Endothelial cell of umbilical vein (primary cell): ENCODE measurements at regions not wholly inside any gene's neighbourhood (a gene's known extent, or its start where the extent isn't known, plus 50 kb on each side); places are given as distances from the start of the nearest gene placed in this dataset.

Experiments used
- BruUV-seq: library from RNA; stranded (reverse); fragments of 400-500 nt; replicated peaks from 2 replicates; lab custom pipeline; 2021; lab: Mats Ljungman, UMichigan
- CTCF ChIA-PET: fragments of 300-600, 350-600 bp; sonication (Branson Sonifier 250); formaldehyde crosslinking; loops from one replicate; lab custom pipeline; 2021; ENCODE audit warnings: antibody characterized with exemption, inconsistent platforms; lab: Charles Lee
- POLR2A ChIA-PET: fragments of 300-600, 350-600 bp; sonication (Branson Sonifier 250); formaldehyde crosslinking; loops from one replicate; lab custom pipeline; 2021; ENCODE audit warnings: antibody characterized with exemption, inconsistent platforms; lab: Charles Lee
- DNase-seq: peaks from one replicate; pipeline ENCODE4 v3.0.0-alpha.2; 2011; ENCODE audit warnings: low read depth, low spot score
- FAIRE-seq: peaks from 2 replicates; lab custom pipeline; 2011; peaks lifted over from hg19 to GRCh38; lab: Jason Lieb, UNC
- H2AFZ ChIP-seq: 2 replicates; pipeline ENCODE4 v1.6.0; 2012; ENCODE audit warnings: low read depth, low read length, control low read depth, inconsistent platforms
- H3K27ac ChIP-seq: 2 replicates; pipeline ENCODE4 v1.5.1; 2011; ENCODE audit warnings: low read depth, mild to moderate bottlenecking, control low read depth, low read length, moderate library complexity; ENCODE audit not compliant: insufficient read depth
- H3K27me3 ChIP-seq, 2 experiments: 2 replicates each; pipeline versions ENCODE4 v1.6.0 to v1.6.1; 2011; ENCODE audit warnings: low read length in 2 of 2, mixed read lengths in 1 of 2; ENCODE audit not compliant: control insufficient read depth in 2 of 2, insufficient read depth in 2 of 2
- H3K36me3 ChIP-seq, 2 experiments: 2 replicates in 1 of 2; 3 replicates in 1 of 2; pipeline ENCODE4 v1.5.1; 2011; ENCODE audit warnings: low read length in 2 of 2, mild to moderate bottlenecking in 1 of 2, moderate library complexity in 1 of 2; ENCODE audit not compliant: control insufficient read depth in 2 of 2, insufficient read depth in 2 of 2; ENCODE audit errors: extremely low read depth in 1 of 2
- H3K4me1 ChIP-seq: 3 replicates; pipeline ENCODE4 v1.5.1; 2011; ENCODE audit warnings: mild to moderate bottlenecking, low read length; ENCODE audit not compliant: control insufficient read depth, insufficient read depth; ENCODE audit errors: extremely low read depth
- H3K4me2 ChIP-seq: 2 replicates; pipeline ENCODE4 v1.6.1; 2011; ENCODE audit warnings: low read length, control low read depth, mixed read lengths; ENCODE audit not compliant: insufficient read depth
- H3K4me3 ChIP-seq, 3 experiments: fragments of 200-600 bp in 1 of 3; sonication (generic), shearing (Covaris generic) in 1 of 3; replicated peaks in 1 of 3; 2 replicates each; pipeline ENCODE4 v1.5.1; 2011 to 2016; ENCODE audit warnings: control low read depth in 3 of 3, low read length in 3 of 3, mild to moderate bottlenecking in 2 of 3, inconsistent platforms in 1 of 3, low read depth in 1 of 3, moderate library complexity in 1 of 3; ENCODE audit not compliant: insufficient read depth in 1 of 3
- H3K79me2 ChIP-seq: 2 replicates; pipeline ENCODE4 v1.6.0; 2012; ENCODE audit warnings: low read length, inconsistent platforms; ENCODE audit not compliant: control insufficient read depth, insufficient read depth
- H3K9ac ChIP-seq: replicated peaks from 2 replicates; pipeline ENCODE3; 2011; ENCODE audit warnings: low read length, control low read depth; ENCODE audit not compliant: insufficient read depth; ENCODE audit errors: extremely low read depth
- H3K9me1 ChIP-seq: replicated peaks from 3 replicates; pipeline ENCODE4 v1.6.0; 2011; ENCODE audit warnings: mild to moderate bottlenecking, low read length; ENCODE audit not compliant: control insufficient read depth, insufficient read depth; ENCODE audit errors: extremely low read depth
- H3K9me3 ChIP-seq: replicated peaks from 2 replicates; pipeline ENCODE4 v1.5.1; 2012; ENCODE audit warnings: low read length, inconsistent platforms; ENCODE audit not compliant: control insufficient read depth, insufficient read depth
- H4K20me1 ChIP-seq: replicated peaks from 2 replicates; pipeline ENCODE3; 2011; ENCODE audit warnings: mild to moderate bottlenecking, low read length; ENCODE audit not compliant: control insufficient read depth, insufficient read depth; ENCODE audit errors: extremely low read depth
- EZH2 ChIP-seq: IDR thresholded peaks from 2 replicates; pipeline ENCODE4 v1.6.1; 2012; ENCODE audit warnings: borderline replicate concordance, low read depth, mild to moderate bottlenecking, moderate library complexity, low read length, inconsistent platforms; ENCODE audit not compliant: severe bottlenecking
- FOS ChIP-seq: IDR thresholded peaks from 2 replicates; pipeline ENCODE4 v1.6.1; 2011; ENCODE audit warnings: mild to moderate bottlenecking, low read length, moderate library complexity, borderline replicate concordance; ENCODE audit not compliant: insufficient read depth
- GATA2 ChIP-seq: IDR thresholded peaks from 2 replicates; pipeline ENCODE4 v1.7.0; 2011; ENCODE audit warnings: low read depth, mild to moderate bottlenecking, moderate library complexity, mixed read lengths, low read length; ENCODE audit not compliant: insufficient read length, insufficient read depth
- JUN ChIP-seq: IDR thresholded peaks from 2 replicates; pipeline ENCODE4 v1.6.1; 2011; ENCODE audit warnings: borderline replicate concordance, low read depth; ENCODE audit not compliant: insufficient read length, insufficient read depth
- MYC ChIP-seq: IDR thresholded peaks from one replicate; pipeline ENCODE4 v1.6.1; 2011; ENCODE audit warnings: mild to moderate bottlenecking, low read depth, low read length
- POLR2A ChIP-seq: IDR thresholded peaks from 2 replicates; pipeline ENCODE4 v1.6.1; 2012; ENCODE audit warnings: low read depth, mild to moderate bottlenecking, control low read depth, low read length
- POLR2AphosphoS5 ChIP-seq: IDR thresholded peaks from 2 replicates; pipeline ENCODE4 v1.6.1; 2012; ENCODE audit warnings: low read depth, mild to moderate bottlenecking, control low read depth, low read length, moderate library complexity; ENCODE audit not compliant: insufficient read depth
- dilution Hi-C: fragments of 300-500 bp; cut with MboI; formaldehyde crosslinking; loops from one replicate; pipeline ENCODE4 v1.15.0; 2019; ENCODE audit warnings: low sequenced_read_pairs; ENCODE audit not compliant: extremely low pct_ligation_motif_present
- intact Hi-C: fragments of 100-400 bp; cut with micrococcal nuclease; formaldehyde crosslinking; loops from one replicate; pipeline ENCODE4 v1.10.0; 2022
- TF ChIP-seq, protein P1 (sequence below): IDR thresholded peaks from 2 replicates; pipeline ENCODE4 v1.6.1; 2011; ENCODE audit not compliant: insufficient read depth, insufficient read length
- TF ChIP-seq, protein P2 (sequence below), 2 donors: IDR thresholded peaks; 1 replicate in 1 of 2; 2 replicates in 1 of 2; pipeline ENCODE4 v1.5.1; 2011; ENCODE audit warnings: low read length in 2 of 2, mild to moderate bottlenecking in 2 of 2, moderate library complexity in 2 of 2, control low read depth in 1 of 2, inconsistent platforms in 1 of 2, low read depth in 1 of 2; ENCODE audit not compliant: insufficient read depth in 1 of 2; ENCODE audit errors: extremely low read depth in 1 of 2

DNA sequence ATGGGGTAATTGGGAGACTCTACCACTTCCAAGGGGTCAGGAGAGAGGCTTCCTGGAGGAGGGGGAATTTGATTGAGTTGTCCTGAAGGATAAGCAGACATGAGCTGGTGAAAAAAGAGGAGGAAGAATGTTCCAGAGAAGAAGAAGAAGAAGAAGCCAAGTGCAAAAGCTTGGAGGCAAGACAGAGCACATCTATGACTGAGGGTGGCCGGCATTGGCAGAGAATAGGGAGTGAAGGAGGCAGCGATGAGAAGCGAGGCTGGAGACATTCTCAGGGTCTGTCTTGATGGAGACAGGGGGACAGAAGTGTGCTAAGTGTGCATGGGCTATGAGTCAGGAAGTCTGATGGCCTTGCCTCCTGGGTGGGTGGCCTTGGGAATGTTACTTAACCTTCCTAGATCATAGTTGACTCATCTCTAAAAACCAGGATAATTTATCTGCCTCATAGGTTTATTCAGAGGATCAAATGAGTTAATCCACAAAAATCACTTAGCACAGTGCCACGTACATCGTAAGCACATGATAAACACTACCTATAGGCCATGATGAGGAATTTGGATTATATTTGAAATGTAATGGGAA, 171.7 kb downstream of the ABCC12 start:
- Histone ChIP-seq H3K4me3 (no peak overlapping the region), H3K9ac (no peak overlapping the region), H3K27me3 (no peaks in the 10 kb centered on the region), H3K79me2 (no peaks in the 10 kb centered on the region), H3K27ac (no peak overlapping the region), H3K9me1 (no peaks in the 10 kb centered on the region), H2AFZ (no peak overlapping the region), H3K4me2 (no peak overlapping the region), H3K9me3 (no peaks in the 10 kb centered on the region), H4K20me1 (no peaks in the 10 kb centered on the region), H3K4me1 (no peaks in the 10 kb centered on the region), H3K36me3 (no peaks in the 10 kb centered on the region)
- DNase-seq: no peak
- BruUV-seq: no TSS peak
- no peak for FAIRE-seq
- CTCF ChIA-PET: interaction anchor here (0.6 kb wide), 1 partner anchor 997 kb away, joined by 4 read pairs; no protein-coding TSS in a partner anchor
- dilution Hi-C loops (no loop called here), intact Hi-C loops (no loop called here)
- TF ChIP-seq MYC: no peak
- TF ChIP-seq POLR2AphosphoS5: no peak
- no peak for TF ChIP-seq FOS
- TF ChIP-seq, protein P1, sequence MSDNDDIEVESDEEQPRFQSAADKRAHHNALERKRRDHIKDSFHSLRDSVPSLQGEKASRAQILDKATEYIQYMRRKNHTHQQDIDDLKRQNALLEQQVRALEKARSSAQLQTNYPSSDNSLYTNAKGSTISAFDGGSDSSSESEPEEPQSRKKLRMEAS: no peak
- no peak for TF ChIP-seq JUN
- no peak for TF ChIP-seq POLR2A
- TF ChIP-seq GATA2: no peak
- TF ChIP-seq, protein P2, sequence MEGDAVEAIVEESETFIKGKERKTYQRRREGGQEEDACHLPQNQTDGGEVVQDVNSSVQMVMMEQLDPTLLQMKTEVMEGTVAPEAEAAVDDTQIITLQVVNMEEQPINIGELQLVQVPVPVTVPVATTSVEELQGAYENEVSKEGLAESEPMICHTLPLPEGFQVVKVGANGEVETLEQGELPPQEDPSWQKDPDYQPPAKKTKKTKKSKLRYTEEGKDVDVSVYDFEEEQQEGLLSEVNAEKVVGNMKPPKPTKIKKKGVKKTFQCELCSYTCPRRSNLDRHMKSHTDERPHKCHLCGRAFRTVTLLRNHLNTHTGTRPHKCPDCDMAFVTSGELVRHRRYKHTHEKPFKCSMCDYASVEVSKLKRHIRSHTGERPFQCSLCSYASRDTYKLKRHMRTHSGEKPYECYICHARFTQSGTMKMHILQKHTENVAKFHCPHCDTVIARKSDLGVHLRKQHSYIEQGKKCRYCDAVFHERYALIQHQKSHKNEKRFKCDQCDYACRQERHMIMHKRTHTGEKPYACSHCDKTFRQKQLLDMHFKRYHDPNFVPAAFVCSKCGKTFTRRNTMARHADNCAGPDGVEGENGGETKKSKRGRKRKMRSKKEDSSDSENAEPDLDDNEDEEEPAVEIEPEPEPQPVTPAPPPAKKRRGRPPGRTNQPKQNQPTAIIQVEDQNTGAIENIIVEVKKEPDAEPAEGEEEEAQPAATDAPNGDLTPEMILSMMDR (IDR thresholded peaks at IDR 0.05; ENCODE audit: extremely low read depth in 1 of 2, insufficient read depth in 1 of 2, low read depth in 1 of 2, low read length in 2 of 2): no peak
- TF ChIP-seq EZH2: no peak
- POLR2A ChIA-PET: no interaction called here
